Embryonic facial prominence (tissue), 1 donor: ENCODE measurements at regions not wholly inside any gene's neighbourhood (a gene's known extent, or its start where the extent isn't known, plus 50 kb on each side); places are given as distances from the start of the nearest gene placed in this dataset.

Experiments used
- DNase-seq: peaks from one replicate; pipeline ENCODE4 v3.0.0-alpha.2; 2016; ENCODE audit errors: extremely low spot score

DNA sequence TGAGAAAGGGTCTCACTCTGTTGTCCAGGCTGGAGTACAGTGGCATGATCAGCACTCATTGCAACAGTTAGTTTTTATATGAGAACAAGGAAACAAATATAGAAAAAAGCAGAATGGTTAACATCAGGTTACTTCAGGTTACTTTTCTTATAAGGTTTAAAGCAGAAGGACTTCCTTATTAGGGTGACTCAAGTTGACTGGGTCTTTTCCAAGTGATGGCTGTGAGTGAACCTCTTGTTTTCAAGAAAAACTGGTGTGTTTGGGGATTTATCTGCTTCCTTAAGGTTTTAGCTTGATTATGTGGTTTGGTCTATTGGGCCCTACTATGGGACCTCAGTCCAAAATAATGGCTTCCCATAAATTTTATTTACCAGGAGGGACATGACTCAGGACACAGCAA lies 99.2 kb downstream of the ARRDC3 start:
- no peak for DNase-seq

DNA sequence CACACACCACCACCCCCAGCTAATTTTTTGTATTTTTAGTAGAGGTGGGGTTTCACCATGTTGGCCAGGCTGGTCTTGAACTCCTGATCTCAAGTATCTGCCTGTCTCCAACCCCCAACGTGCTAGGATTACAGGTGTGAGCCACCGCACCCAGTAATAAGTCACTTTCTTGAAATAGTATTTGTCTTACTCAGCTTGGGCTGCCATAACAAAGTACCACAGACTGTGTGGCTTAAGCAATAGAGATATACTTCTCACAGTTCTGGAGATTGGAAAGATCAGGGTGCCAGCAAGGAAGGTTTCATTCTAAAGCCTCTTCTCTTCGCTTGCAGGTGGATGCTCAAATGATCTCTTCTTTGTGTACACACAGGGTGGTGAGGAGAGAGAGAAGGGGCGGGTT lies 99.8 kb downstream of the ARRDC3 start:
- DNase-seq, result no peak

DNA sequence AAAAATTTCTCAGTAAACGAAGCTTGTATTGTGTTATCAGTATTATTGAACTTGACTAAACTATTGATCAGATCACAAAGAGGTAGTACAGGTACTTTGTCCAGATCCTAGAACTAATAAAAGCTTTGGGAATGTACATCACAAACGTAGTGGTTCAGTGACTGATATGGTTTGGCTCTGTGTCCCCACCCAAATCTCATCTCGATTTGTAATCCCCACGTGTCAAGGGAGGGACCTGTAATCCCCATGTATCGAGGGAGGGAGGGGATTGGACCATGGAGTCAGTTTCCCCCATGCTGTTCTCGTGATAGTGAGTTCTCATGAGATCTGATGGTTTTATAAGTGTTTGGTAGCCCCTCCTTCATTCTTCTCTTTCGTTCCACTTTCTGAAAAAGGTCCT lies 100.9 kb downstream of the ARRDC3 start:
- no peak for DNase-seq

DNA sequence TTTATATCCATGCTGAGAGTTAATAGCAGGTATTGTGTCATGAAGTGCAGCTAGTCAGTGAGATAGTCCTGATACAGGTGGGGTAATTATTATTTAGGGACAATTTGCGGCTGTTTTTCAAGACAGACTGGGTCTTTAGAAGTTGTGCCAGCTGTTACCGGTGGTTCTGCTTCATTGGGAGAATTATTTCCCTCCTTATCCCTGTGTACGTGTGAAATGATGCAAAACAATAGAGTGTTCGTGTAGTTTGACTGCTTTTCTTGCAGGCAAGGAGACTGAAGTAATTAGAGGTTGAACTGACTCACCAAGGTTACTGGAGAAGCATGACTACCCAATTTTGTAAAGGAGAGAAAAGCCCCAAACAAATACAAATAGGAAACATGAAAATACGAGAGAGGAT lies 101.7 kb downstream of the ARRDC3 start:
- DNase-seq, result no peak

DNA sequence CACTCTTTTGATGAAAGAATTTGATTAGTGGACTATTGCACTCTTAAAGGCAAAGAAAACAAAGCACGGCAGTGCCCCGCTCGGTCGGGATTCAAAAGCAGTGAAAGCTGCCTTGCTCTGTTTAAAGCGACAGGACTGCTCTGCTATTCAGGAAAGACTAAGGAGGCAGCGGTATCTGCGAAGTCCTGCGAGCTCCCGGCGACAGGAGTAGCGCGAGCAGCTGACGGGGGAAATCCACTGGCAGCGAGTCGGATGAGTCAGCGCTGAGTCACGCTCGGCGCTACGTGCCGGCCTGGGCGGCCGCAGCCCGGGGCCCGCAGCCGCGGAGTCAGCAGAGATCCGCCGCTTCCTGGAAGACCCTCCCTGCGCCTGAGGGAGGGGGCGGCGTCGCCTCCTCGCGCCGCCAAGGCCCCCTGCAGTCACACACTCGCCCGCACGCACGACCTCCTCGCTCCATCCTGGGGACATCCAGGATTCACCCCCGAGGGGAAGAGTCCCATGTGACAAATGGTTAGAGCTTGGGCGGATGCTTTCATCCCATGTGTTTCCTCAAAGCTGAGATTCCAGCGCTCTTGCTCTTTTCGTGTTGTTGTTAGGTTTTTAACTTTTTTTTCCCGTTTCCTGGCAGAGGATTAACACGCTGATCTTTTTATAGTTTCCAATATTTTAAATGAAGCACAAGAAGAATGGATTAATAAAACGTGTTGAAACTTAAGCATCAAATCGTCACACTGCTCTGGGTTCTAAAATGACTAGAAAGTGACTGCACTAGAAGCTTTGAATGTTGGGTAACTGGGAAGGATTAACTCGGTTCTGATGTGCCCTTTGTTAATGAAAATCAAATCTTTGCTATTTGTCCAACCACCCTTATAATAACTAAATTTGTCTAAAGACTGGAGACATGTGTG lies 102.5 kb downstream of the ARRDC3 start:
- DNase-seq, result peak; percentile 77

DNA sequence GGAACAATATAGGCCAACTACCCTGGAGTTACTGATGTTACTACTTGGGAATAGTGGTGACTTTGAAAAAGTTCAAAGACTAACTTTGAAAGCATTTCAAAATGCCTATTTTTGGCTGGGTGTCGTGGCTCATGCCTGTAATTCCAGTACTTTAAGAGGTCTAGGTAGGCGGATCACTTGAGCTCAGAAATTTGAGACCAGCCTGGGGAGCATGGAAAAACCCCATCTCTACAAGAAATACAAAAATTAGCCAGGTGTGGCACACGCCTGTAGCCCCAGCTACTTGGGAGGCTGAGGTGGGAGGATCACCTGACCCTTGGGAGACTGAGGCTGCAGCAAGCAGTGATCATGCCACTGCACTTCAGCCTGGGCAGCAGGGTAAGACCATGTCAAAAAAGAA lies 105.3 kb downstream of the ARRDC3 start:
- no peak for DNase-seq

DNA sequence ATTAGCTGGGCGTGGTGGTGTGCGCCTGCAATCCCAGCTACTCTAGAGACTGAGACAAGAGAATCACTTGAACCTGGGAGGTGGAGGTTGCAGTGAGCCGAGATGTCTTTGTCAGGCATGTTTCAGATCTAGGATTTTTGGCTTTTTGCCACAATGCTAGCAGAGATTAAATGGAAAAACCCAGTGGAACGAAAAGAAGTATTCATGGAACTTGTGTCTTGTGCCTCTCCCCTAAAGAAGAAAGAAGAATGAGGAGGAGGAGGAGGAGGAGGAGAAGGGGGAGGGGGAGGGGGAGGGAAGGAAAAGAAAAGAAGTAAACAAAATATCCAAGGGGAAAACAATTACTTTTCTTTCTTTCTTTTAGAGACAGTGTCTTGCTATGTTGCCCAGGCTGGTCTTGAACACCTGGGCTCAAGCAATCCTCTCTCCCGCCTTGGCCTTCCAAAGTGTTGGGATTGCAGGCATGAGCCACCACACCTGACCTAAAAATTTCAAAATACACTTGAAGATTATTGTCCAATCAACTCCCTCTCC lies 106.0 kb downstream of the ARRDC3 start:
- DNase-seq, result no peak

DNA sequence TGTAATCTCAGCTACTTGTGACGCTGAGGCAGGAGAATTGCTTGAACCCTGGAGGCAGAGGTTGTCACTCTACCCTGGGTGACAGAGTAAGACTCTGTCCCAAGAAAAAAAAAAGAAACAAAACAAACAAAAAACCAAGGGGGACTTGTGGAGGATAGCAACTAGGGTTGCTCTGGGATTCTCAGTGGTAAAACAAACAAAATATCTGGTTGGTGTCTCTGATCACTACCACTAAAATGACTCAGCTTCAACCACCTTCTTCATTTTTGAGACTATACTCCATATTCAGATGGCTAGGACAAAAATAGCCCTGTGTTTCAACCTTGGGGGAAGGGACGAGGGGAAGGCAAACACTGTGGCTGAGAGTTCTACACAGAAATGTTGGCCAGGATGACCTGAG lies 110.3 kb downstream of the ARRDC3 start:
- DNase-seq, result no peak

DNA sequence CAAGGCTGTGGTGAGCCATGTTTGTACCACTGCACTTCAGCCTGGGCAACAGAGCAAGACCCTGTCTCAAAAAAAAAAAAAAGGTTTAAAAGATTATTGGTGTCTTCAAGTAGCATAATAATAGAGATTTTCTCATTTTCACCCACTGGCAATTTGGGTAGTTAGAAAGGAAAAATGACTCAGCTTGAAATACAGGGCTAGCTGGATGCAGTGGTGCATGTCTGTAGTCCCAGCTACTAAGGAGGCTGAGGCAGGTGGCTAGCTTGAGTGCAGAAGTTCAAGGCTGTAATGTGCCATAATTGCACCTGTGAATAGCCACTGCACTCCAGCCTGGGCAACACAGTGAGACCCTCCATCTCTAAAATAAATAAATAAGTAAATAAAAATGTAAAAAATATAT lies 111.1 kb downstream of the ARRDC3 start:
- DNase-seq, result no peak

DNA sequence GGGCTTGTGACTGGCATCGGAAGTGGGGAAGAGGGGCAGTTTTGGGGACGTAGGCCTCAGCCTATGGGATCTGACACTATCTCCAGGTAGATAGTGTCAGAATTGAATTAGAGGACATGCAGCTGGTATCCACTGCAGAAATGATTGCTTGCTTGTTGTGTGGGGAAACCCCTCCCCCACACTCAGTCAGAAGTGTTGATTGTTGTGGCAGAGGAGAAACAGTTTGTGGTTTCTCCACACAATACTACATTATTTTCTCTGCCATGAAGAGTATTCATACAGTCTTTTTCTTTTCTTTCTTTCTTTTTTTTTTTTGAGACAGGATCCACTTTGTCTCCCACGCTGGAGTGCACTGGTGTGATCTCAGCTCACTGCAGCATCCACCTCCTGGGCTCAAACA lies 113.9 kb downstream of the ARRDC3 start:
- DNase-seq, result no peak

DNA sequence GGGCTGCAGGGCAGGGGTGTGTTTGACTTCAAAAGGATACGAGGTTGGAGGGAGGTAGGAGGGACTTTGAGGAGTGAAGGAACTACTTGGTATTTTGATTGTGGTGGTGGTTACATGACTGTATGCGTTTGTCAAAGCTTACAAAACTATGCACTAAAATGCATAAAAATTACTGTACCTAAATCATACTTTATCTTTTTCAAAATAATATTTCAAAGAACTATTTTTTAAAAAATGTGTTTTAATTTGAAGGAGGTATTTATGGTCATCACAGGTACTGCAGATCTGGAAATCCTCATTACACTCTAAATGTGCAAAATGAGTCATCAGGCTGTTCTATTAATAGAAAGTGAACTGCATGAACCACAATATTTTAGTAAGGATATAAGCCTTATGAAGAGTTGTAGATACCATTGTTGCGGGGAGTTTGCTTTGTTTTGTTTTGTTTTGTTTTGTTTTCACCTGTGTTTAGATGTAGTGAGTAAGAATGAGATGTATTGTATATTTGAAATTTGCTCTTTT lies 116.9 kb downstream of the ARRDC3 start:
- DNase-seq, result no peak

DNA sequence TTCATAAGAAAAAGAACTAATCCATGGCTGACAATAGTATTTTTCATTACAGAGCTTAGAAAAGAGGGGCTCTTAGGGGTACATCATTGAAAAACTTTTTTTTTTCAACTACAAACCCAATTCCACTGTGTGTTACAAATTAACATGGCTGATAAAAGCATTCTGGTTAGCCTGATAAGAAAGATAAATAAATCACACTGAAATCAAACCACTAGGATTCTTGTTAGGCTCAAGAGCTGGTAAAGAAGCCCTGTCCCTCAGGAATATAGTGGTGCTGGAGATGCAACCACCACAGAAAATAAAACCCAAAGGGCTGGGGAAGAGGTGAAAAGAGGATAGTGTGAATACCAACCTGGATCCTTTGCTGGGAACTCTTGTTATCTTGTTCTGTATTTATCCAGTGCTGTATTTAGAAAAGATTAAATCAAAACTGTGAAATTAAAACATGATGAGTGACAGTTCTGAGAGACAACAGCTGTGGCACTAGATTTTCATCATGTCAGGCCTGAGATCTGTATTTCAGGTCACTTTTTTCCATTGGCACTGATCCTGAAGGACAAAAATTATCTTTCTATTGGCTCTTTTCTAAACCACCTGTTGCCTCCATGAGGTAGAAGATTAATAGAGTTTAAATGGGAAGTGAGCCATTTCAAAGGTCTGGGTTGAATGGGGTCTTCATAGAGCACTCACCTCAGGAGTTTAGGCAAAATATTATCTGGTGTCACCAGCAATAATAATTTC lies 118.6 kb downstream of the ARRDC3 start:
- no peak for DNase-seq

DNA sequence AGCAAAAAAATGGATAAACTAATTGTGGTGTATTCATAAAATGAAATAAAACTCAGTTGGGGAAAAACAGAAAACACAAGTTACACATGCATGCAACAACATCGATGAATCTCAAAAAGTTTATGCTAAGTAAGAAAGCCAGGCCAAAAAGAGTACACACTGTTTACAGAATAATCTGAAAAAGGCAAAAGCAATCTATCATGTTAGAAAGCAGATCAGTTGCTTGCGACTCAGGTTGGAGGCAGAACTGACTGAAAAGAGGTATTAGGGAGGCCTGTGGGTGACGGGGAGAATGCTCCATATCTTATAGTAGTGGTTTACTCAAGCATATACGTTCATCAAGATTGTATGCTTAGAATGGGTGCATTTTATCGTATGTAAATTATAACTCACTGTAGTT lies 119.2 kb downstream of the ARRDC3 start:
- no peak for DNase-seq

DNA sequence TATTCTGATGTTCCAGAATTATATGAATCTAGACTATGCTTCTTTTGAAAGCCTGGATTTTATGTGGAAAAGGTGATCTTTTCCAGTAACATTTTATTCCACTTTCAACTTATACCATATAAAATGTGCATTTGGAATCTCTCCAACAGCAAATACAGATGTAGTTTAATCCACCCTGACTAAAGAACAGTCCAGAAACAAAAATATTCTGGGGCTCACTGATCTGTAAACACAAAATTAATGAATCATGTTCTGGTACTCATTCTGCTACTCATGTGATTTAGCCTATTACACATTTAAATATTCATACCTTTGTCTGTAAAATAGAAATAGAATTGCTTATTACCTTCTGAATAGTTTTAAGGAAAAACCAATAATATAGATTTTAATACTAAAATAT lies 125.8 kb downstream of the ARRDC3 start:
- DNase-seq, result no peak

DNA sequence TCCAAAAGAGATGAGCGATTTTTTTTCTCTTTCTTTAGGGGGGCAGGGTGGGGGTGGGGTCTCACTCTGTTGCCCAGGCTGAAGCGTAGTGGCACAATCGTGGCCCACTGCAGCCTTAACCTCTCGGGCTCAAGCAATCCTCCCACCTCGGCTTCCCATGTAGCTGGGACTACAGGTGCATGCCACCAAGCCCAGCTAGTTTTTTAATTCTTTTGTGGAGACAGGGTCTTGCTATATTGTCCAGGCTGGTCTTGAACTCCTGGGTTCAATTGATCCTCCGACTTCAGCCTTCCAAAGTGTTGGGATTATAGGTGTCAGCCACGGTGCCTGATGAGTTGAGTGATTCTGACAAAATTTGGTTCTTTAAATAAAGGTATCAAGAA lies 127.0 kb downstream of the ARRDC3 start:
- no peak for DNase-seq

DNA sequence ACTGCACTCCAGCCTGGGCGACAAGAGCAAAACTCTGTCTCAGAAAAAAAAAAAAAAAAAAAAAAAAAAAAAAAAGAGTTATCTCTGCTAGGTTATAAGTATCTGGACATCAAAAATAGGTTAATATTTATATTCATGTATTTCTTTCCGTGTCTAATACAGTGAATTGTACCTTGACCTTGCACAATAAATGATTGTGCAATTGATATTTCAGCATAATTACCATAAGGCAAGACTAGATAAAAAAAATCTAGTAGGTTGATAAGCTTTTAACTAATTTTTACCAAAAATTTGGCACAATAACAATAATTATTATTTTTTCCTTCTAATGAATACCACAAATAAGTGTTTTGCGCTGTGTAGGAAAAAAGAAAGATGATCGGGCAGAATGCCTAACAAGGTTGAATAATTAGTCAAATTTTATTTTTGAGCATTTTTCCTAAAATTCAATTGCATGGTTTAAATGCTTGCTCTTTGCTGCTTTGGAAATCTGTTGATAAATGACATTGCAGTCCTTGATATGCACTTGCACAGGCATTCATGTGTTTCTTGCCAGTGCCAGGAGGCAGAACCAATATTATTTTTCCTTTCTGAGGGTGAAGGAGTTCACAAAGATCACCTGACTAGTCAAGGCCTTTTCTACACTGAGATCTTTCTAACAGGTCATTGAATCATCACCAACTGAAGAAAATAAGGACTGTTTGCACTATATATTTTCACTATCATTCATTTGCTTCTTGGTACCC lies 127.5 kb downstream of the ARRDC3 start:
- DNase-seq, result no peak

DNA sequence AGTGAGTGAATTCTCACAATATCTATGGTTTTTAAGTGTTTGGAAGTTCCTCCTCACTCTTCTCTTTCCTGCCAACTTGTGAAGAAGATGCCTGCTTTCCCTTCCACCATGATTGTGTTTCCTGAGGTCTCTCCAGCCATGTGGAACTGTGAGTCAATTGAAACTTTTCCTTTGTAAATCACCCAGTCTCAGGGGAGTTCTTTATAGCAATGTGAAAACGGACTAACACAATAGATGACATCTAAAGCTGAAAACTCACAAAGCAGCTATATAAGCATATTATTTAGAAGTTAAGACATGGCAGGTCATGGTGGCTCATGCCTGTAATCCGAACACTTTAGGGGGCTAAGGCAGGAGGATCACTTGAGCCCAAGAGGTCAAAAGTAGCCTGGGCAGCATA lies 130.2 kb downstream of the ARRDC3 start:
- no peak for DNase-seq

DNA sequence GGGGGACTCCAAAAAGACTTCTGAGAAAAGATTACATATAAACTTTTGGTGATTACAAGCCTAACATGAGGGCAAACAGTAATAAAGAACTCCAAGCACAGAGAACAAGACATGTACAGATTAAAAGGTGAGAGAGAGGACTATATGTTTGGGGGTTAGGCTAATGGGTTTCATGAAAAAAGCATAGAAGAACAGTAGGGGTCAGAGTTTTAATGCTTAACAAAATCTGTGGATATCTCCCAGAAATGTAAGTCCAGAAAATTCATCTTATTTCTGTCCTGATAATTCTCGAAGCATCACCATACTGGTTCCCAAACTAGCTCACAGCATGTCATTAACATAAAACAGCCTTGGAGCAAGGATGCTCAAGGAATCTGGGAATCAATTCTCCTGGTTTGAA lies 137.2 kb downstream of the ARRDC3 start:
- DNase-seq, result no peak

DNA sequence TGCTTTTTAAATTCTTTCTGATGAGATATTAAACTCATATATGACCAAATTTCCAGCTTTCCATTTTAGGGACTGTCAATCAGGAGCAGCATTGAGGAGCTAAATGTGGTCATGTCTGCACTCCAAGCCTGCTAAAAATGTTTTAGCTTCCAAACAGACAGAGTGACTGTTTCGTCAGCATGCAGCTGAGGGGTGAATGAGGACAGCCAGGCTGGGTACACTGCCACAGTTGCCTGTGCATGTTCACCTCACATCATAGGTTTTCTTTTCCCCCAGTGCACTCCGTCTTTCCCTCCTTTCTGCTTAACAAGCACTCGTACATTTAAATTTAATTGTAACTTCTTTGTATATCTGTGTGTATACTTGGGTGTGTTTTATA lies 138.1 kb downstream of the ARRDC3 start:
- DNase-seq, result no peak

DNA sequence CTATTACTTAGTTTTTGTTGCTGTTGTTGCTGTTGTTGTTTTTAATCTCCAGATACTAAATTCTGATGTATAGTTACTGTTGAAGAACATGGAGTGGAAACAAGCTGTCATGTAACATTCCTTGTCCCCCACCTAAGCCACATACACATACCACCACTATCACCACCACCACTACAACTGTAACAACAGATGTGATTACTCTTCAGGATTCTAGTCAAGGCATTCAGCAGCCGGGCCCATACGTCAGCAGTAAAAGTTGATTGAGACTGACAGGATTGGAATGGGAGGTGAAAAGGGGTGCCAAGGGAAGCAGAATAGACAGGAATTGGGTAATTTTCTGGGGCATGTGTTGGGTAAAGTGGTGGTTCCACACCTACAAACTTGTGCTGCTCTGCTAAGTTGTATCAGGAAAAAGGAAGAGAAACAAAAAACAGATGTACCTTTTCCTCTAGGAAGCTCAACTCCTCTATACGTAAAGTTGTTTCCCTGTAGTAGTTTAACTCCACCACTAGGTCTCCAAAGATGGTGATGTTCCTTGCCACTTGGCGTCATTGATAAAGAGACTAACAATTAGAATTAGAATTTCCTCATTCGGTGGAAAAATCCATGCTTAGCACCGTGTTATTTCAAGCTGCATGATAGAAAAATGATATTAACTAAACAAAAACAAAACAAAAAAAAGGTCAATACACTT lies 138.6 kb downstream of the ARRDC3 start:
- no peak for DNase-seq

DNA sequence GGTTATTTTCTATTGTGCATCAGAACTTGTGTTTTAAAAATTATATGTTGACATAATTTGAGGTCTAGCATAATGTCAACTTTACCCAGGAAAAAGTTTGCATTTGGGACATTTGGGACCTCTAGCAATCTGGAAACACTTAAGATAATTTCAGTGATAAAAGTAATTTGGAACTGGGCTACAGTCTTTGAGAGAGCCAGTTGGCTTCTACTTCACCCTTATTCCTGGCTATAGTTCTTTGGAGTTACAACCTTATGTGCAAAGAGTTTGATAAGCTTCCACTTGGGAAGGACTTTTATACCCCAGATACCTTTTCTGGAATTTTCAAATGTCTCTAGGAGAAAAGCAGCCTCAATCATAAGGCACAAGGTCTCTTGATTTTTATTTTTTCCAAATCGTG lies 139.3 kb downstream of the ARRDC3 start:
- DNase-seq, result no peak

DNA sequence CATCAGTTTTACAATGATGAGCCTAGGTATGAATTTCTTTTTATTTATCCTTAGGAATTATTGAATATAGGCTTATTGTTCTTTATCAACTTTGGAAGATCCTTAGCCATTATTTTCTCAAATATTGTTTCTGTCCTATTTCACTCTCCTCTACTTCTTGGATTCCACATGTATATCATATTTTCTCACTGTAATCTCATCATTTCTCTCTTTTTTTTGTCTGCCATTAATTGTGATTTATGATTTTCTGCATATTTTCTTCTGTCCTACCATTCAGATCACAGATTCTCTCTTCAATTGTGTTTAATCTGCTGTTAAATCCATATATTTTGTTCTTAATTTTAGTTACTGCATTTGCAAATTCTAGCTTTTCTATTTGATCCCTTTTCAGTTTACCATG lies 139.8 kb downstream of the ARRDC3 start:
- DNase-seq, result no peak
